BLaER1 treated with 17β-estradiol and CSF1 and Interleukin-3, amounts not matched to agents 10 nM and 100 nM (cell line): ENCODE measurements at regions not wholly inside any gene's neighbourhood (a gene's known extent, or its start where the extent isn't known, plus 50 kb on each side); places are given as distances from the start of the nearest gene placed in this dataset.

Experiments used
- H3K27ac ChIP-seq, 11 experiments: shearing (Covaris generic); formaldehyde crosslinking; 2 replicates each; pipeline ENCODE4 v1.8.1; 2022
- H3K27me3 ChIP-seq, 11 experiments: shearing (Covaris generic); formaldehyde crosslinking; 2 replicates each; pipeline ENCODE4 v1.8.1; 2022
- H3K36me3 ChIP-seq, 11 experiments: shearing (Covaris generic); formaldehyde crosslinking; 2 replicates each; pipeline ENCODE4 v1.8.1; 2022
- H3K4me1 ChIP-seq, 10 experiments: shearing (Covaris generic); formaldehyde crosslinking; 2 replicates each; pipeline ENCODE4 v1.8.1; 2022
- H3K4me2 ChIP-seq, 11 experiments: shearing (Covaris generic); formaldehyde crosslinking; 2 replicates each; pipeline ENCODE4 v1.8.1; 2022
- H3K4me3 ChIP-seq, 10 experiments: shearing (Covaris generic); formaldehyde crosslinking; 2 replicates each; pipeline ENCODE4 v1.8.1; 2022
- H3K9ac ChIP-seq, 11 experiments: shearing (Covaris generic); formaldehyde crosslinking; 2 replicates each; pipeline ENCODE4 v1.8.1; 2022
- H3K9me3 ChIP-seq, 11 experiments: shearing (Covaris generic); formaldehyde crosslinking; replicated peaks in 1 of 11; 2 replicates each; pipeline ENCODE4 v1.8.1; 2022
- H4K20me1 ChIP-seq, 11 experiments: shearing (Covaris generic); formaldehyde crosslinking; 2 replicates each; pipeline ENCODE4 v1.8.1; 2022
- Cebpa-rat ChIP-seq, 11 experiments: shearing (Covaris generic); IDR thresholded peaks; 2 replicates each; pipeline ENCODE4 v1.8.1; 2022

- no peak overlapping the region for H3K4me2 ChIP-seq
- H3K4me1 ChIP-seq = peaks cover 0 to 13% (median 10%) of the 10 kb centered on the region in 10 experiments; a peak in 13 of 20 replicates
- H4K20me1 ChIP-seq = no peaks in the 10 kb centered on the region
- no peak overlapping the region for H3K4me3 ChIP-seq
- no peaks in the 10 kb centered on the region for H3K36me3 ChIP-seq
- TF ChIP-seq Cebpa-rat (IDR thresholded peaks at IDR 0.05) = no peak
- H3K27me3 ChIP-seq = no peaks in the 10 kb centered on the region
- H3K9ac ChIP-seq = no peak overlapping the region
- no peak overlapping the region for H3K27ac ChIP-seq
- 0 out of 22 replicates have a peak, but pooled peaks cover 0 to 5% (median 0%) of the 10 kb centered on the region in 11 experiments for H3K9me3 ChIP-seq
Measured at GRCh38 chr2:19835781-19836281, 66.0 kb downstream of the TTC32 start.

DNA sequence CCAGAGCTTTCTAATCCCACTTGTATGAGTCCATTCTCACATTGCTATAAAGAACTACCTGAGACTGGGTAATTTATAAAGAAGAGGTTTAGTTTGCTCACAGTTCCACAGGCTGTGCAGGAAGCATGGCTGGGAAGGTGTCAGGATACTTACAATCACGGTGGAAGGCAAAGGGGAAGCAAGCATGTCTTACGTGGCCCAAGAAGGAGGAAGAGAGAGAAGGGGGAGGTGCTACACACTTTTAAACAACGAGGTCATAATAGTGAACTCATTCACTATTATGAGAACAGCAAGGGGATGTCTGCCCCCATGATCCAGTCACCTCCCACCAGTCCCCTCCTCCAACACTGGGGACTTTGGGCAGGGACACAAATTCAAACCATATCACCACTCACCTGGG, 67.8 kb downstream of the TTC32 start:
- Histone ChIP-seq H3K4me3 (no peak overlapping the region), H3K36me3 (no peaks in the 10 kb centered on the region), H3K9me3 (0 out of 22 replicates have a peak, but pooled peaks cover 0 to 5% (median 0%) of the 10 kb centered on the region in 11 experiments), H3K27ac (no peak overlapping the region), H3K4me1 (no peaks in the 10 kb centered on the region), H4K20me1 (no peaks in the 10 kb centered on the region), H3K27me3 (no peaks in the 10 kb centered on the region), H3K4me2 (no peak overlapping the region), H3K9ac (no peak overlapping the region)
- TF ChIP-seq Cebpa-rat (IDR thresholded peaks at IDR 0.05) = no peak

DNA sequence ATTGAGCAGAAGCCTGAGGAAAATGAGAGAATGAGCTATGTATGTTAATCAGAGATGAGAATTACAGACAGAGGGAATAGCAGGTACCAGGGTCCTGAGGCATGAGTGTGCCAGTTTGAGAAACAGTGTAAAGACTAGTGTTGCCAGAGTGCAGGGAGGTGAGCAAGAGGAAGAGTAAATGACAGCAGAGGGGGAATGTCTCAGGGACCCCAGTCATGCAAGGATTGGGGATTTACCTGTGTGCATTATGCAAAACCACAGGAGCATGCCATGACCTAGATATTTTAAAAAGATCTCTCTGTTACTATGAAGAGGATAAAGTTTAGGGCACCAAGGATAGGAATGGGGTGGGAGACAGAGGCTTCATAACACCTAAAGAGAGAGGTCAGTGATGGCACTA, 72.1 kb downstream of the TTC32 start:
- H4K20me1 ChIP-seq = no peaks in the 10 kb centered on the region
- H3K4me2 ChIP-seq = no peak overlapping the region
- H3K4me1 ChIP-seq = no peaks in the 10 kb centered on the region
- TF ChIP-seq Cebpa-rat (IDR thresholded peaks at IDR 0.05) = no peak
- peaks cover 7 to 14% (median 9%) of the 10 kb centered on the region in 11 experiments; a peak in 16 of 22 replicates for H3K9me3 ChIP-seq
- H3K36me3 ChIP-seq = no peaks in the 10 kb centered on the region
- H3K4me3 ChIP-seq = no peak overlapping the region
- no peak overlapping the region for H3K27ac ChIP-seq
- H3K9ac ChIP-seq = no peak overlapping the region
- no peaks in the 10 kb centered on the region for H3K27me3 ChIP-seq

DNA sequence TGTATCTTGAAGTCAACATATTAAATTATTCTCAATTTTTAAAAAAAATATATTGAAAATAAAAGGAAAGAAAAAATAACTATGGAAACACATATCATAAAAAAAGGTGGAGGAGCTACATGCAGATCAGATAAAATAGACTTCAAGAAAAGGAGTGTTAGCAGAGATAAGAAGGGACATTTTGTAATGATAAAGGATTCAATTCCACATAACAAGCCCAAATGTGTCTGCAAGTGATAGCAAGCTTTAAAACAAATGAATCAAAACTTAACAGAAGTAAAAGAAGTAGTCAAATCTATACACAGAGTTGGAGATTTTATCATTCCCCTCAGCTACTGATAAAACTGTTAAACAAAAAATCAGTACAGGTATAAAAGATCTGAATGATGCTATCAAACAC, 74.9 kb downstream of the TTC32 start:
- Histone ChIP-seq H4K20me1 (no peaks in the 10 kb centered on the region), H3K36me3 (no peaks in the 10 kb centered on the region), H3K4me2 (no peak overlapping the region), H3K4me3 (no peak overlapping the region), H3K9ac (no peak overlapping the region), H3K27me3 (no peaks in the 10 kb centered on the region), H3K4me1 (no peaks in the 10 kb centered on the region), H3K27ac (no peak overlapping the region), H3K9me3 (peaks cover 7 to 16% (median 12%) of the 10 kb centered on the region in 11 experiments; a peak in 16 of 22 replicates)
- no peak for TF ChIP-seq Cebpa-rat (IDR thresholded peaks at IDR 0.05)

DNA sequence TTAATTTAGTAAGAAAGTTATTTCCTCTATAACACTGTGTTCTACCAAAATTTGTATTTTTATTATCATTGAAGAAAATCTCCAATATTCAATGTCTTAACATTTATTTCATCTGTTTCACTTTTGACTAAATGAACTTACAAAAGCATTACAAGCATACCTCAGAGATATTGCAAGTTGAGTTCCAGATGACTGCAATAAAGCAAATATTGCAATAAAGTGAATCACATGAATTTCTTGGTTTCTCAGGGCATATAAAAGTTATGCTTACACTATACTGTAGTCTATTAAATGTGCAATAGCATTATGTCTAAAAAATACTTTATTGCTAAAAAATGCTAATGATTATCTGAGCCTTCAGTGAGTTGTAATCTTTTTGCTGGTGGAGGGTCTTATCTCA, 78.3 kb downstream of the TTC32 start:
- no peaks in the 10 kb centered on the region for H3K36me3 ChIP-seq
- no peaks in the 10 kb centered on the region for H3K4me1 ChIP-seq
- no peak overlapping the region for H3K27ac ChIP-seq
- no peak overlapping the region for H3K9ac ChIP-seq
- H3K4me2 ChIP-seq = no peak overlapping the region
- no peak overlapping the region for H3K4me3 ChIP-seq
- H3K9me3 ChIP-seq = peaks cover 7 to 14% (median 10%) of the 10 kb centered on the region in 11 experiments; a peak in 16 of 22 replicates
- H3K27me3 ChIP-seq = no peaks in the 10 kb centered on the region
- TF ChIP-seq Cebpa-rat (IDR thresholded peaks at IDR 0.05) = no peak
- H4K20me1 ChIP-seq = no peaks in the 10 kb centered on the region

DNA sequence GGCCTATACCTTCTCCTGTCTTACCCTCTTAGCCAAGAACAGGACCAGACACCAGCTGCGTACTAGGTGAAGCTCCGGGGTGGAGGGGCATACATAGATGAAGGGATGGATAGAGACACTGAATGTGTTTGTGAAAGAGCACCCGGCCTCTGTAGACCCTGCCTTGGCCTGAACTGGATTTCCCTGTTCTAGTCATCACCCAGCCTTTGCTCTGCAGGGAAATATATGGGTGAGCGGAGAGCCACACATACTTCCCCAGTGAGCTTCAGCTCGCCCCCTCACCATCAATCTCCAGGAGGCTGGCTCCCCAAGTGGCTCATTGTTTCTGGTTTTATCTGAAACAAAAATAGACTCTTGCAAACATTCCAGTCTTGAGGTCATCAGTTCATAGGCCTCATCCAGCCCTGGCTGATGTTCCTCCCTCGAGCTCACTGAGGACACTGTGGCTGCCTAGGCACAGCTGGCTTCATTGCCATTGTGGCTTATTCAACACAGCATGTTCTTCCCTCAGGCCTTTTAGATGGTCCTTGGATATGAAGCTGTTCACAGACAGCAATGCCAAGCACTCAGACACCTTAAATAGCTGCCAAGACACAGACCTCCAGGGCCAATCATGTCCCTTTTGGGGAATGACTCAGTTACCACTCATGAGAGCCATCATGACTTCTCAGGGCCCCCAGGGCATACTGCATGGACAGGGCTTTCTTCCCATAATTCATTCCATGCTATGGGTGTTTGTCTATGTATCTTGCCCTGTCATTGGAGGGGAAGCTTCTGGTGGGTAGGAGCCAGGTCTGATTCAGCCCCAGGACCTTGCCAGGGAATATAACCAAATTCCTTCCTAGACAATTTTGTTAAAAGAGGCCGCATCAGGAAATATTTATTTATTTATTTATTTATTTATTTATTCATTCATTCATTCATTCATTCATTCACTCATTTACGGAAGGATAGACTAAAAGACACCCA, 82.4 kb downstream of the TTC32 start:
- H3K27me3 ChIP-seq = no peaks in the 10 kb centered on the region
- H3K4me1 ChIP-seq = no peaks in the 10 kb centered on the region
- no peaks in the 10 kb centered on the region for H4K20me1 ChIP-seq
- H3K36me3 ChIP-seq = no peaks in the 10 kb centered on the region
- H3K9me3 ChIP-seq = no peaks in the 10 kb centered on the region
- H3K9ac ChIP-seq = no peak overlapping the region
- TF ChIP-seq Cebpa-rat (IDR thresholded peaks at IDR 0.05) = no peak
- no peak overlapping the region for H3K4me3 ChIP-seq
- no peak overlapping the region for H3K4me2 ChIP-seq
- no peak overlapping the region for H3K27ac ChIP-seq

DNA sequence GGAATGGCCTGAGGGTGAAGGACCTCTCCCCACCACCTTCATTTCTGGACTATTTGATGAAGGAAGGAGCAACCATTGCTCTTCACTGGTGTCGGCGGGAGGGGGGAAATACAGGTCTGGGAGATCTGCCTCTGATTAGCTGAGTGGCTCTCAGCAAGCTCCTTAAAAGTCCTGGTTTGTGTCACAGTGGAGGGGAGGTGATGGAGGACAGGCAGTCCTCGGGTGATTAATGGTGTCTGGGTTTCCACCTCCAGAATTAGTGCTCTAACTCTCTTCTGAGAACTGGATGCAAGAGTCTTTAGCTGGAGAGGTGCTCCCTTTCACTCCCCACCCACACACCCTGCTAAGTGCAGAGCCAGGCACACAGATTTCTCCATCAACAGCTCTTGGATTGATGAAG, 83.2 kb downstream of the TTC32 start:
- Histone ChIP-seq H3K4me2 (no peak overlapping the region), H4K20me1 (no peaks in the 10 kb centered on the region), H3K4me3 (no peak overlapping the region), H3K36me3 (no peaks in the 10 kb centered on the region), H3K9me3 (no peaks in the 10 kb centered on the region), H3K9ac (no peak overlapping the region), H3K27ac (no peak overlapping the region), H3K27me3 (no peaks in the 10 kb centered on the region), H3K4me1 (no peaks in the 10 kb centered on the region)
- no peak for TF ChIP-seq Cebpa-rat (IDR thresholded peaks at IDR 0.05)

GRCh38 chr2:19818039-19818438, 83.7 kb downstream of the TTC32 start:
- Histone ChIP-seq H3K36me3 (no peaks in the 10 kb centered on the region), H4K20me1 (no peaks in the 10 kb centered on the region), H3K27me3 (no peaks in the 10 kb centered on the region), H3K9ac (no peak overlapping the region), H3K27ac (no peak overlapping the region), H3K9me3 (no peaks in the 10 kb centered on the region), H3K4me1 (no peaks in the 10 kb centered on the region), H3K4me2 (no peak overlapping the region), H3K4me3 (no peak overlapping the region)
- no peak for TF ChIP-seq Cebpa-rat (IDR thresholded peaks at IDR 0.05)

DNA sequence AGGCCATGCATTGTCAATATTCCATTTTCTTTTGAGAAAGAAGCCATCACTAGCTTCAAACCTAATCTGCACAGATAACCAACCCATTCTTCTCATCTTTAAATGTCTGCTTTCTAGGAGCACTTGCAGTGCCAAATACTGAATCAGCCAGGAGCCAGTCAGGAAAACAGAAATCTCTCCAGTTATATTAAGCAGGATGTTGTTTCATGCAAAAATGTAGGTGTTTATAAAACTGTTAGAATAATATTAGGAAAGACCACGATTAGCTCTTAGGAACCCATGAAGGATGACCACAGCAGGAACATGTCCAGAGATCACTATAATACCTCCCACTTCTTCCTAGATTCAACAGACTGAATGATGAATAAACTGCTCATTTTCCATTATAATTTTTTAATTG, 86.0 kb downstream of the TTC32 start:
- TF ChIP-seq Cebpa-rat (IDR thresholded peaks at IDR 0.05) = no peak
- Histone ChIP-seq H3K4me3 (no peak overlapping the region), H3K36me3 (no peaks in the 10 kb centered on the region), H3K9ac (no peak overlapping the region), H3K27me3 (no peaks in the 10 kb centered on the region), H3K27ac (no peak overlapping the region), H3K4me2 (no peak overlapping the region), H3K4me1 (no peaks in the 10 kb centered on the region; a peak in 1 of 20 replicates), H3K9me3 (no peaks in the 10 kb centered on the region), H4K20me1 (no peaks in the 10 kb centered on the region)

DNA sequence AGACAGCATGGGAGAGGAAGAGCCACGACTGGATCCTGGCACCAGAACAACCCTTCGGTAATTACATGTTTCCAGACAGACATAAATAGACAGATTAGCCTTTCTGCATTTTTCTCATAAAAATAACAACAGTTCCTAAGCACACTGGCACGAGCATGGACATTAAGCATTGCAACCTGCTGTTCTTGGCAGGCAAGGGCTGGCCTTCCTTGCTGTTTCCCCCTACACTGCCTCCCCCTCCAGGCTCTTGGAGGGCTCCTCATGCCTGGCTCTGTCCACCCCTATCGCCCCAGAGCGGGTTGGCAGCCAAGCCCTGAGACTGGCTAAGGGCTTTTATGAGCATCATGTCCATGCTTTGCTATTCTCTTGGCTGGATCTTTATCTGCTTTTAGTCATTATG, 89.6 kb downstream of the TTC32 start:
- Histone ChIP-seq H3K27me3 (no peaks in the 10 kb centered on the region), H3K4me1 (peaks cover 0 to 9% (median 6%) of the 10 kb centered on the region in 10 experiments; a peak in 8 of 20 replicates), H3K27ac (no peak overlapping the region), H3K36me3 (no peaks in the 10 kb centered on the region), H3K4me2 (no peak overlapping the region), H3K9me3 (no peaks in the 10 kb centered on the region), H3K4me3 (no peak overlapping the region), H3K9ac (no peak overlapping the region), H4K20me1 (no peaks in the 10 kb centered on the region)
- no peak for TF ChIP-seq Cebpa-rat (IDR thresholded peaks at IDR 0.05)
